ENCODE measurements at regions not wholly inside any gene's neighbourhood (a gene's known extent, or its start where the extent isn't known, plus 50 kb on each side); places are given as distances from the start of the nearest gene placed in this dataset.

GRCh38 chr2:239537633-239538356, 137.0 kb upstream of the HDAC4 start:
- TF ChIP-seq CTCF (IDR thresholded peaks at IDR 0.05), result no peak
- TF ChIP-seq EZH2phosphoT487 (IDR thresholded peaks at IDR 0.05), result no peak

Data from neural progenitor cell (in vitro differentiated cells).